GM23248 (cell line): ENCODE measurements at regions not wholly inside any gene's neighbourhood (a gene's known extent, or its start where the extent isn't known, plus 50 kb on each side); places are given as distances from the start of the nearest gene placed in this dataset.
"Not testable (repeated sequence)": the region's sequence is repeated elsewhere in the genome, so short reads cannot be mapped to it uniquely, and the experiment has no call there.

ENCODE experiments used
- DNase-seq: peaks from one replicate; pipeline ENCODE4 v3.0.0-alpha.2; 2015
- H2AFZ ChIP-seq: fragments of 200-600 bp; sonication (generic); 2 replicates; pipeline ENCODE4 v1.6.1; 2016; ENCODE audit warnings: antibody characterized with exemption
- H3F3A ChIP-seq: fragments of 200-600 bp; sonication (generic); 2 replicates; pipeline ENCODE4 v1.6.1; 2016; ENCODE audit warnings: mild to moderate bottlenecking, antibody characterized with exemption, mixed run types; ENCODE audit not compliant: insufficient read depth
- H3K27ac ChIP-seq: fragments of 200-600 bp; sonication (generic); 2 replicates; pipeline ENCODE4 v1.5.1; 2016; ENCODE audit warnings: mild to moderate bottlenecking
- H3K27me3 ChIP-seq: fragments of 200-600 bp; sonication (generic); replicated peaks from 2 replicates; pipeline ENCODE4 v1.6.1; 2016; ENCODE audit warnings: mild to moderate bottlenecking; ENCODE audit not compliant: insufficient read depth
- H3K36me3 ChIP-seq: fragments of 200-600 bp; sonication (generic); 2 replicates; pipeline ENCODE4 v1.6.1; 2016; ENCODE audit warnings: low read depth, mild to moderate bottlenecking
- H3K4me1 ChIP-seq: fragments of 200-600 bp; sonication (generic); 2 replicates; pipeline ENCODE4 v1.6.1; 2016; ENCODE audit warnings: mild to moderate bottlenecking; ENCODE audit not compliant: insufficient read depth
- H3K4me2 ChIP-seq: fragments of 200-600 bp; sonication (generic); one replicate; pipeline ENCODE4 v1.6.1; 2016; ENCODE audit warnings: mild to moderate bottlenecking; ENCODE audit not compliant: unreplicated experiment
- H3K4me3 ChIP-seq: fragments of 200-600 bp; sonication (generic); 2 replicates; pipeline ENCODE4 v1.5.1; 2016; ENCODE audit warnings: mild to moderate bottlenecking
- H3K79me2 ChIP-seq: fragments of 200-600 bp; sonication (generic); 2 replicates; pipeline ENCODE4 v1.6.1; 2016; ENCODE audit warnings: mild to moderate bottlenecking; ENCODE audit not compliant: insufficient read depth
- H3K9ac ChIP-seq: fragments of 200-600 bp; sonication (generic); 2 replicates; pipeline ENCODE4 v1.6.1; 2016; ENCODE audit warnings: mild to moderate bottlenecking
- H3K9me2 ChIP-seq: fragments of 200-600 bp; sonication (generic); 2 replicates; pipeline ENCODE4 v1.6.1; 2016; ENCODE audit warnings: mixed run types, mild to moderate bottlenecking, moderate library complexity; ENCODE audit not compliant: insufficient read depth
- H3K9me3 ChIP-seq: fragments of 200-600 bp; sonication (generic); one replicate; pipeline ENCODE4 v1.6.1; 2017; ENCODE audit warnings: low read depth
- H4K20me1 ChIP-seq: fragments of 200-600 bp; sonication (generic); 2 replicates; pipeline ENCODE4 v1.6.0; 2016; ENCODE audit not compliant: insufficient read depth
- EZH2 ChIP-seq: fragments of 200-600 bp; sonication (generic); IDR thresholded peaks from 2 replicates; pipeline ENCODE4 v1.6.1; 2018; ENCODE audit warnings: antibody characterized with exemption, mild to moderate bottlenecking; ENCODE audit not compliant: insufficient read depth, poor library complexity, severe bottlenecking
- EZH2phosphoT487 ChIP-seq: fragments of 200-600 bp; sonication (generic); IDR thresholded peaks from 2 replicates; pipeline ENCODE4 v1.6.1; 2018; ENCODE audit warnings: antibody characterized with exemption, moderate library complexity, mild to moderate bottlenecking, low read depth; ENCODE audit not compliant: insufficient read depth
- WGBS, 2 experiments: methylation state at CpG; one replicate each; pipeline ENCODE4 v1.1.6; 2015 to 2017; ENCODE audit warnings: low lambda C conversion rate in 2 of 2, low coverage in 1 of 2; ENCODE audit errors: missing lambda C conversion rate in 2 of 2; 5-methylcytosine and 5-hydroxymethylcytosine counted together
- in situ Hi-C: fragments of 300-500 bp; cut with MboI; formaldehyde crosslinking; loops from 2 replicates; pipeline ENCODE4 v1.15.0; 2020

DNA sequence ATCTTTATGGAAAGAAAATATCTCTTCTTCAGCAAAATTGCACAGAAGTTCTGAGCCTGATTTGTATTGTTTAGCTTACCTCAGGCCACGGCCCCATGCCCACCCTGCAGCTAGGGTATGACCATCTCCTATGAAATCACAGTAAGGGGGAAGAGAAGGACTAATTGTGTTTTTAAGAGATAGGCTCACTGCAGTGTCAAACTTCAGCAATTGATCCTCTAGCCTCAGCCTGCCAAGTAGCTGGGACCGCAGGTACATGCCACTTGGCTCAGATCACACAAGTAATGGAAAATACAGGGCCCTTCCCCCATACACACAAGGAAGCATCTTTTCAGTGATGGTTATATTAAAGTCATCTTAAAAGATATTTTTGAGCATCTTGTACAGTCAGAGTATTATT lies 60.0 kb downstream of the DMAC1 start:
- Histone ChIP-seq H3K4me3 (no peak overlapping the region), H3K79me2 (no peaks in the 10 kb centered on the region), H3F3A (no peaks in the 10 kb centered on the region), H2AFZ (no peak overlapping the region), H3K4me2 (no peak overlapping the region), H3K27ac (no peak overlapping the region), H4K20me1 (no peaks in the 10 kb centered on the region), H3K9me2 (no peaks in the 10 kb centered on the region), H3K27me3 (no peaks in the 10 kb centered on the region), H3K9ac (no peak overlapping the region), H3K9me3 (no peaks in the 10 kb centered on the region), H3K4me1 (no peaks in the 10 kb centered on the region), H3K36me3 (no peaks in the 10 kb centered on the region)
- in situ Hi-C loops: no loop called here
- TF ChIP-seq EZH2phosphoT487 (no peak), EZH2 (no peak)
- 50 to 56% methylated on average over 2 of the region's 2 CpGs for WGBS, 2 experiments
- no peak for DNase-seq

DNA sequence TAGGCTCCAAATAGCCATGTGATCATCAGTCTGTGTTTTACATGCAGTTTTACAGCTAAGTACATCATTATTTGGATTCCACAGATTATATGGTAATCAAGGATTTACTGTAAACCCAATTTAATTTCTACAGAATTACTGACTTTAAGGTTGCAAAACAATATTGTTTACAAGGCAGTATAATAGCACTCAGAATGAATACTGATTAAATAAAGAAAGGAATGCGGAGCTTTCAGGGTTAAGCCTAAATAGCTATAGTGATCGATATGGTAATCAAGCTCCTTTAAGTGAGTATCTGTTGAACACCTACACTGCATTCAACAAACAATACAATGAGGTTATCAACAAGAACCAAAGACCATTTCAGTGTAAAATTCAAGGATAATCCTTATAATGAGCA lies 64.3 kb downstream of the DMAC1 start:
- no peaks in the 10 kb centered on the region for H3K9me3 ChIP-seq
- H3K79me2 ChIP-seq: no peaks in the 10 kb centered on the region
- no peak overlapping the region for H3K4me2 ChIP-seq
- no peak for DNase-seq
- no peaks in the 10 kb centered on the region for H3F3A ChIP-seq
- no peak overlapping the region for H3K9ac ChIP-seq
- 25 to 26% methylated on average over 2 of the region's 2 CpGs for WGBS, 2 experiments
- H4K20me1 ChIP-seq: no peaks in the 10 kb centered on the region
- TF ChIP-seq EZH2 (no peak), EZH2phosphoT487 (no peak)
- no peak overlapping the region for H2AFZ ChIP-seq
- no peak overlapping the region for H3K27ac ChIP-seq
- H3K4me3 ChIP-seq: no peak overlapping the region
- no peaks in the 10 kb centered on the region for H3K27me3 ChIP-seq
- in situ Hi-C loops: no loop called here
- H3K36me3 ChIP-seq: no peaks in the 10 kb centered on the region
- H3K9me2 ChIP-seq: no peaks in the 10 kb centered on the region
- no peaks in the 10 kb centered on the region for H3K4me1 ChIP-seq

DNA sequence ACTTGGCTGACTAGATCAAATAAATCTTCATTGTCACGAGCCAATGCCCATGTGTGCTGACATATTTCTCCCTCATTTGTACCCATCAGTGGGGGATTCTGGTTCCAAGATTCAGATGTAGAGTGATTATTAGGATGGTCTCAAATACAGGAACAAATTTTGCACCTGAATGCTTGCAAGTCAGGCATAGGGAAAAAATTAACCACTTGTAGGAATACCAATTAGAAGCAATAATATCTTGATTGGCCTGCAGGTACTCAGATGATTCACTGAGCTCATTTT lies 69.5 kb downstream of the DMAC1 start:
- no peak for DNase-seq
- no peak overlapping the region for H3K9ac ChIP-seq
- TF ChIP-seq EZH2phosphoT487 (no peak), EZH2 (no peak)
- H3K27ac ChIP-seq: no peak overlapping the region
- in situ Hi-C loops: no loop called here
- H3K4me1 ChIP-seq: no peaks in the 10 kb centered on the region
- no peaks in the 10 kb centered on the region for H3K9me3 ChIP-seq
- no peaks in the 10 kb centered on the region for H3K9me2 ChIP-seq
- no peaks in the 10 kb centered on the region for H3K36me3 ChIP-seq
- no peak overlapping the region for H2AFZ ChIP-seq
- H3K4me3 ChIP-seq: no peak overlapping the region
- H3K4me2 ChIP-seq: no peak overlapping the region
- no peaks in the 10 kb centered on the region for H3F3A ChIP-seq
- H3K27me3 ChIP-seq: no peaks in the 10 kb centered on the region
- no peaks in the 10 kb centered on the region for H4K20me1 ChIP-seq
- WGBS, 2 experiments: 8 to 23% methylated on average over 1 of the region's 1 CpG
- H3K79me2 ChIP-seq: no peaks in the 10 kb centered on the region

DNA sequence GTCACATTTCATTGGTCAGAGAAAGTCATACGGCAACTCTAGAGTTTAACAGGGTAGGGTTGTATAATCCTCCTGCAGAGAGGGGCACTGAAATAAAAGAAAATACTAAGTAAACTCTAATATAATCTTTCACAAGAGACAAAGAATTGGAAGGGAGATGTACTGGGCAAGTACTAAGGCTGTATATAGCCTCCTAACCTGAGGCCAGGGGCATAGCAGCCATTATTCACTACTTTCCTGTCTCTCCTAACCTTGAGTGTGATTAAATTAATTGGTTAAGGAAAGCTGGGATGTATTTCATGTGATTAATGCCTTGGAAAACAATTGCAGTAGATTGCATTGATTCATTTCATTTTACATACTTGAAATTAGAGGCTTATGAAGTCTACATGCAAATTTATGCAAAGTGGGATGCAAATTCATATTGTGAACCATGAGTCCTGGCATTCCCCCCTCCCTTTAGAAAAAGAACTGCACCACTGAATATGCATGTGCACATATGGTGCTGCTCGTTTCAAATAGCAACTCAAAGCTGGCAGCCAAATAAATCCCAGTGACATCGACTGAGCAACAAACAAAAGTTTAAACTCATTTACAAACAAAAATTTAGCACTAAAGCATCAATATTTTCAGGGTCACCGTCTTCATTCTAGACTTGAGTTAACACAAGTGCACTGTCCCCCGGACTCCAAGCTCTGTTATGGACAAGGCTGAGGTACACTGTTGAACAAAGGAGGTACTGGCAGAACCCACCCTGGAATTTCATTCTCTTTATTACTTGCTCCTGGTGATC lies 70.0 kb downstream of the DMAC1 start:
- no peaks in the 10 kb centered on the region for H4K20me1 ChIP-seq
- H2AFZ ChIP-seq: no peak overlapping the region
- H3K4me3 ChIP-seq: no peak overlapping the region
- H3K27me3 ChIP-seq: no peaks in the 10 kb centered on the region
- H3K79me2 ChIP-seq: no peaks in the 10 kb centered on the region
- no peaks in the 10 kb centered on the region for H3K9me2 ChIP-seq
- H3K9me3 ChIP-seq: no peaks in the 10 kb centered on the region
- DNase-seq: no peak
- H3F3A ChIP-seq: no peaks in the 10 kb centered on the region
- no peaks in the 10 kb centered on the region for H3K4me1 ChIP-seq
- H3K36me3 ChIP-seq: no peaks in the 10 kb centered on the region
- H3K4me2 ChIP-seq: no peak overlapping the region
- H3K9ac ChIP-seq: no peak overlapping the region
- 4 to 14% methylated on average over 5 of the region's 5 CpGs for WGBS, 2 experiments
- in situ Hi-C loops: no loop called here
- TF ChIP-seq EZH2phosphoT487: no peak
- TF ChIP-seq EZH2: no peak
- H3K27ac ChIP-seq: no peak overlapping the region

DNA sequence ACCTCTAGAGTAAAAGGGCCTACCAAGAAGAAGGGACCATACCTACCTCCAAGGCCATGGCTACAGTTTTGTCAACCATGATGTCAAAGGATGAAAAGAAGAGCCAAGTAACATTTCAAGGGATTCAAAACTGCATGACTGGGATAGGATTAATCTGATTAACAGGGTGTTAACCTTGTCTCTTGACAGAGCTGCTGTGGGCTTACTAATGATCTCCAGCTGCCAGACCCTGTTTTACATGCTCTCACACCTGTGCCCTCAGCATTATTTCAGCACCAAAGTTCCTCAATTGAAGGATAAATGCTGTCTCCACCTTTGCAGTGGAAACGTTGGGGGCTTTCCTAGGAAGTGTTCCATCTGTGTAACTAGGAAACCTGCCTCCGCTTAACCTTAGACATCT lies 78.3 kb downstream of the DMAC1 start:
- Histone ChIP-seq H3K9me3 (no peaks in the 10 kb centered on the region), H3K27ac (no peak overlapping the region), H3K9me2 (no peaks in the 10 kb centered on the region), H3K4me2 (no peak overlapping the region), H3K4me1 (no peaks in the 10 kb centered on the region), H3K9ac (no peak overlapping the region), H3K79me2 (no peaks in the 10 kb centered on the region), H2AFZ (no peak overlapping the region), H4K20me1 (no peaks in the 10 kb centered on the region), H3K4me3 (no peak overlapping the region), H3K27me3 (no peaks in the 10 kb centered on the region), H3K36me3 (no peaks in the 10 kb centered on the region), H3F3A (no peaks in the 10 kb centered on the region)
- in situ Hi-C loops: no loop called here
- no peak for TF ChIP-seq EZH2
- TF ChIP-seq EZH2phosphoT487: no peak
- WGBS, 2 experiments: 19 to 22% methylated on average over 2 of the region's 2 CpGs
- DNase-seq: no peak

DNA sequence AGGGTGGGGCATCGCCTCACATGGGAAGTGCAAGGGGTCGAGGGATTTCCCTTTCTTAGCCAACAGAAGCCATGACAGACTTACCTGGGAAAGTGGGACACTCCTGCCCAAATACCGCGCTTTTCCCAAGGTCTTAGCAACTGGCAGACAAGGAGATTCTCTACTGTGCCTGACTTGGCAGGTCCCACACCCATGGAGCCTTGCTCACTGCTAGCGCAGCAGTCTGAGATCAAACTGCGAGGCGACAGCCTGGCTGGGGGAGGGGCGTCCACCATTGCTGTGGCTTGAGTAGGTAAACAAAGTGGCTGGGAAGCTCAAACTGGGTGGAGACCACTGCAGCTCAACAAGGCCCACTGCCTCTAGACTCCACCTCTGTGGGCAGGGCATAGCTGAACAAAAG lies 86.5 kb downstream of the DMAC1 start:
- in situ Hi-C loops: not testable (repeated sequence)
- whole genome bisulfite sequencing, 2 experiments: 33 to 43% methylated on average over 8 of the region's 8 CpGs

More for the DNA sequence above, 86.5 kb downstream of the DMAC1 start:
- H3K9me2 ChIP-seq, H3K4me3 ChIP-seq, H3K9me3 ChIP-seq, H3K27ac ChIP-seq, H3K9ac ChIP-seq, H3K79me2 ChIP-seq, H3K27me3 ChIP-seq, H3K36me3 ChIP-seq, H2AFZ ChIP-seq, DNase-seq, H3K4me1 ChIP-seq, H4K20me1 ChIP-seq, H3K4me2 ChIP-seq, H3F3A ChIP-seq: not testable (repeated sequence)
